ENCODE measurements at regions not wholly inside any gene's neighbourhood (a gene's known extent, or its start where the extent isn't known, plus 50 kb on each side); places are given as distances from the start of the nearest gene placed in this dataset.

GRCh38 chr4:79682801-79683530 is 274.9 kb upstream of the GK2 start:
- no peak for TF ChIP-seq CTCF (IDR thresholded peaks at IDR 0.05)
- no peak for TF ChIP-seq POLR2AphosphoS5 (IDR thresholded peaks at IDR 0.05)
- TF ChIP-seq POLR2A (IDR thresholded peaks at IDR 0.05), result no peak

Measured in sigmoid colon (tissue), 4 donors.